ENCODE measurements at regions not wholly inside any gene's neighbourhood (a gene's known extent, or its start where the extent isn't known, plus 50 kb on each side); places are given as distances from the start of the nearest gene placed in this dataset.

GRCh38 chr20:12311094-12311865 lies 393.6 kb downstream of the BTBD3 start:
- no peak for TF ChIP-seq POLR2A (IDR thresholded peaks at IDR 0.05)
- no peak for TF ChIP-seq CTCF (IDR thresholded peaks at IDR 0.05)
- TF ChIP-seq EP300 (IDR thresholded peaks at IDR 0.05) = no peak

Measured in tibial nerve (tissue), 4 donors.